ENCODE measurements at regions not wholly inside any gene's neighbourhood (a gene's known extent, or its start where the extent isn't known, plus 50 kb on each side); places are given as distances from the start of the nearest gene placed in this dataset.

DNA sequence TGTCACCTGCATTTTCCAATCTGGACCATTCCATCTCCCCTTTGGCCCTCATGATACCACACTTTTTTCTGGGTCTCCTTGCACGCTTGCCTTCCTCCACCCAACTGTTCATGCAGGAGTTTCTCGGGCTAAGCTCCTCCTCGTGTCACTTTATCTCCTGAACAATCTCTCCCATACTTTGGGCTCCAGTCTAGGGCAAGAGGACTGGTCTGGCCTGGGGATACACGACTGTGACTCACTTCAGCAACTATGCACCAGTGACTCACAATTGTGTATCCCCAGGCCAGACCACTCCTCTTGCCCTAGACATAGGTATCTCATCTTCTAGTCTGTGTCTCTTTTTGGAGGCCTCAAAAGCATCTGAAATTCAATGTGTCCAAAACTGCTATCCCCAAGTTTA is 149.4 kb upstream of the PTPRM start:
- H3K27me3 ChIP-seq (ENCODE audit: control insufficient read depth, low read length), result no peaks in the 10 kb centered on the region
- no peaks in the 10 kb centered on the region for H4K20me1 ChIP-seq (ENCODE audit: control insufficient read depth, insufficient read depth, low read depth, low read length)
- H3K9me3 ChIP-seq (ENCODE audit: control insufficient read depth, insufficient read depth, low read length), result peaks cover 4% of the 10 kb centered on the region; the same call in 1 of the 2 replicates
- no peak overlapping the region for H3K4me2 ChIP-seq (ENCODE audit: low read length)
- H3K9me2 ChIP-seq (replicated peaks; ENCODE audit: control insufficient read depth, low read length), result no peaks in the 10 kb centered on the region
- TF ChIP-seq, protein P1, sequence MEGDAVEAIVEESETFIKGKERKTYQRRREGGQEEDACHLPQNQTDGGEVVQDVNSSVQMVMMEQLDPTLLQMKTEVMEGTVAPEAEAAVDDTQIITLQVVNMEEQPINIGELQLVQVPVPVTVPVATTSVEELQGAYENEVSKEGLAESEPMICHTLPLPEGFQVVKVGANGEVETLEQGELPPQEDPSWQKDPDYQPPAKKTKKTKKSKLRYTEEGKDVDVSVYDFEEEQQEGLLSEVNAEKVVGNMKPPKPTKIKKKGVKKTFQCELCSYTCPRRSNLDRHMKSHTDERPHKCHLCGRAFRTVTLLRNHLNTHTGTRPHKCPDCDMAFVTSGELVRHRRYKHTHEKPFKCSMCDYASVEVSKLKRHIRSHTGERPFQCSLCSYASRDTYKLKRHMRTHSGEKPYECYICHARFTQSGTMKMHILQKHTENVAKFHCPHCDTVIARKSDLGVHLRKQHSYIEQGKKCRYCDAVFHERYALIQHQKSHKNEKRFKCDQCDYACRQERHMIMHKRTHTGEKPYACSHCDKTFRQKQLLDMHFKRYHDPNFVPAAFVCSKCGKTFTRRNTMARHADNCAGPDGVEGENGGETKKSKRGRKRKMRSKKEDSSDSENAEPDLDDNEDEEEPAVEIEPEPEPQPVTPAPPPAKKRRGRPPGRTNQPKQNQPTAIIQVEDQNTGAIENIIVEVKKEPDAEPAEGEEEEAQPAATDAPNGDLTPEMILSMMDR (IDR thresholded peaks at IDR 0.05; ENCODE audit: low read depth, low read length, poor library complexity, severe bottlenecking), result no peak
- TF ChIP-seq EZH2phosphoT487 (IDR thresholded peaks at IDR 0.05; ENCODE audit: borderline replicate concordance, low read length), result no peak
- no peaks in the 10 kb centered on the region for H3K4me1 ChIP-seq (ENCODE audit: control insufficient read depth, low read length)
- no peak overlapping the region for H3K4me3 ChIP-seq (ENCODE audit: low read length)
- no peaks in the 10 kb centered on the region for H3K79me2 ChIP-seq (ENCODE audit: control insufficient read depth, low read length)
- H3F3A ChIP-seq (ENCODE audit: control insufficient read depth, insufficient read depth), result no peaks in the 10 kb centered on the region
- H3K36me3 ChIP-seq (ENCODE audit: control insufficient read depth, low read length), result no peaks in the 10 kb centered on the region
- no peak overlapping the region for H3K27ac ChIP-seq (ENCODE audit: low read depth, low read length)

DNA sequence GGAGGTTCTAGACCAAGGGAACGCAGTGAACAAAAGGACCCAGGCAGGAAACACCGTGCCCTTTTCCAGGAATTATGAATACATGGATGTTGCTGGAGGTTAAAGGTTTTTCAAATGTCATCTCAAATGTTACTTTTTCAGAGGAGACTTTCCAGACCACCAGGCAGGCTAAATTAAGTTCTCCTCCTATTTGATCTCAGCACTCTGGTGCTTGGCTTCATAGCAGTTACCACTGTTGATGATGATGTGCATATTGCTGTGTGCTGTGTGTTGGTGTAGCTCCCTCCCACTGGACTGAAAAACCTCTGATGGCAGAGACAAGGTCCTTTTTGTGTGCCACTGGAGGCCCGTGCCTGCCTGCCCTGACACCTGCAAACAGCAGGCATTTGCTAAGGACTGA is 137.3 kb upstream of the PTPRM start:
- H3F3A ChIP-seq (ENCODE audit: control insufficient read depth, insufficient read depth), result no peaks in the 10 kb centered on the region
- H4K20me1 ChIP-seq (ENCODE audit: control insufficient read depth, insufficient read depth, low read depth, low read length), result no peaks in the 10 kb centered on the region
- peaks cover 3% of the 10 kb centered on the region; the same call in 1 of the 2 replicates for H3K9me3 ChIP-seq (ENCODE audit: control insufficient read depth, insufficient read depth, low read length)
- TF ChIP-seq, protein P1 (IDR thresholded peaks at IDR 0.05; ENCODE audit: low read depth, low read length, poor library complexity, severe bottlenecking), result no peak
- TF ChIP-seq EZH2phosphoT487 (IDR thresholded peaks at IDR 0.05; ENCODE audit: borderline replicate concordance, low read length), result no peak
- no peaks in the 10 kb centered on the region for H3K79me2 ChIP-seq (ENCODE audit: control insufficient read depth, low read length)
- no peaks in the 10 kb centered on the region for H3K27me3 ChIP-seq (ENCODE audit: control insufficient read depth, low read length)
- no peaks in the 10 kb centered on the region for H3K36me3 ChIP-seq (ENCODE audit: control insufficient read depth, low read length)
- no peak overlapping the region for H3K4me2 ChIP-seq (ENCODE audit: low read length)
- H3K4me3 ChIP-seq (ENCODE audit: low read length), result no peak overlapping the region
- no peaks in the 10 kb centered on the region for H3K9me2 ChIP-seq (replicated peaks; ENCODE audit: control insufficient read depth, low read length)
- H3K27ac ChIP-seq (ENCODE audit: low read depth, low read length), result no peak overlapping the region
- no peaks in the 10 kb centered on the region for H3K4me1 ChIP-seq (ENCODE audit: control insufficient read depth, low read length)

DNA sequence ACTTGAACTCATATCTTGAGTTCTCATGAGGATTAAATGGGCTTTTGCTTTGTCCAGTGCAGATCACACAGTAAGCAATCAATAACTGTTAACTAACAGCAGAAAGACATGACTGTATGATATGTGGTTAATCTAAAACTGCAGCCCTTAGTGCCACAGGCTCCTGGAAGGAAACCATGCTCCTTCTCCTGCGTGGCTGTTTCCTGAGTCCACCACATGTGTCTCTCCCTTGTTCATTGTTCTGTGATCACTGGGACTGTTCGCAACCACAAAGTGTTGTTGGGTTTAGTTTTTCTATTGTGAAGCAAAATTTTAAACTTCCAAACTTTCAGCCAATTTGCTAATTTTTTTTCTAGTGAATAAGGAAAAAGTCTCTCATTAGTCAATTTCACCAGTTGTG is 130.9 kb upstream of the PTPRM start:
- peaks cover 5% of the 10 kb centered on the region; the same call in 1 of the 2 replicates for H3K9me3 ChIP-seq (ENCODE audit: control insufficient read depth, insufficient read depth, low read length)
- H3K4me3 ChIP-seq (ENCODE audit: low read length), result no peak overlapping the region
- no peaks in the 10 kb centered on the region for H3K79me2 ChIP-seq (ENCODE audit: control insufficient read depth, low read length)
- no peaks in the 10 kb centered on the region for H3K36me3 ChIP-seq (ENCODE audit: control insufficient read depth, low read length)
- H3K27me3 ChIP-seq (ENCODE audit: control insufficient read depth, low read length), result no peaks in the 10 kb centered on the region
- H3K9me2 ChIP-seq (replicated peaks; ENCODE audit: control insufficient read depth, low read length), result no peaks in the 10 kb centered on the region
- TF ChIP-seq, protein P1 (IDR thresholded peaks at IDR 0.05; ENCODE audit: low read depth, low read length, poor library complexity, severe bottlenecking), result no peak
- no peak for TF ChIP-seq EZH2phosphoT487 (IDR thresholded peaks at IDR 0.05; ENCODE audit: borderline replicate concordance, low read length)
- no peaks in the 10 kb centered on the region for H3K4me1 ChIP-seq (ENCODE audit: control insufficient read depth, low read length)
- no peaks in the 10 kb centered on the region for H4K20me1 ChIP-seq (ENCODE audit: control insufficient read depth, insufficient read depth, low read depth, low read length)
- H3K4me2 ChIP-seq (ENCODE audit: low read length), result no peak overlapping the region
- no peaks in the 10 kb centered on the region for H3F3A ChIP-seq (ENCODE audit: control insufficient read depth, insufficient read depth)
- no peak overlapping the region for H3K27ac ChIP-seq (ENCODE audit: low read depth, low read length)
